DND-41 (cell line): ENCODE measurements at regions not wholly inside any gene's neighbourhood (a gene's known extent, or its start where the extent isn't known, plus 50 kb on each side); places are given as distances from the start of the nearest gene placed in this dataset.

Experiments
- ATAC-seq: fragments of 200-7000 bp; cut with Tn5 transposase; 3 replicates; pipeline ENCODE4 v1.9.1; 2021; ENCODE audit warnings: low read depth; ENCODE audit not compliant: insufficient read depth
- DNase-seq: peaks from one replicate; pipeline ENCODE4 v3.0.0-alpha.2; 2020
- H2AFZ ChIP-seq: 2 replicates; pipeline ENCODE4 v1.6.0; 2012; ENCODE audit warnings: low read depth, low read length
- H3K27ac ChIP-seq: 2 replicates; pipeline ENCODE4 v1.5.1; 2012; ENCODE audit warnings: low read length, inconsistent platforms
- H3K27me3 ChIP-seq: fragments of 200-600 bp; sonication (generic); 2 replicates; pipeline ENCODE4 v1.6.0; 2012; ENCODE audit warnings: low read length, mild to moderate bottlenecking, inconsistent platforms; ENCODE audit not compliant: insufficient read depth, poor library complexity
- H3K36me3 ChIP-seq: 2 replicates; pipeline ENCODE4 v1.5.1; 2012; ENCODE audit warnings: low read length, inconsistent platforms; ENCODE audit not compliant: insufficient read depth
- H3K4me1 ChIP-seq: 2 replicates; pipeline ENCODE4 v1.5.1; 2012; ENCODE audit warnings: mild to moderate bottlenecking, low read length; ENCODE audit not compliant: insufficient read depth
- H3K4me2 ChIP-seq: 2 replicates; pipeline ENCODE4 v1.6.0; 2012; ENCODE audit warnings: mild to moderate bottlenecking, moderate library complexity, low read length, inconsistent platforms; ENCODE audit not compliant: insufficient read depth
- H3K4me3 ChIP-seq, 2 experiments: fragments of 200-600 bp in 1 of 2; shearing (Covaris generic) in 1 of 2; 2 replicates each; pipeline ENCODE4 v1.5.1; 2012 to 2016; ENCODE audit warnings: inconsistent platforms in 2 of 2, low read length in 2 of 2, mild to moderate bottlenecking in 2 of 2, low read depth in 1 of 2, moderate library complexity in 1 of 2
- H3K79me2 ChIP-seq: 2 replicates; pipeline ENCODE4 v1.6.0; 2012; ENCODE audit warnings: low read length, inconsistent platforms; ENCODE audit not compliant: insufficient read depth
- H3K9ac ChIP-seq: 2 replicates; pipeline ENCODE4 v1.6.0; 2012; ENCODE audit warnings: low read depth, mild to moderate bottlenecking, inconsistent platforms, low read length, moderate library complexity
- H3K9me3 ChIP-seq: 2 replicates; pipeline ENCODE4 v1.5.1; 2012; ENCODE audit warnings: low read length, moderate library complexity, mild to moderate bottlenecking, inconsistent platforms; ENCODE audit not compliant: insufficient read depth, severe bottlenecking
- H4K20me1 ChIP-seq: 2 replicates; pipeline ENCODE4 v1.6.0; 2012; ENCODE audit warnings: low read length; ENCODE audit not compliant: insufficient read depth
- EZH2 ChIP-seq: IDR thresholded peaks from 3 replicates; pipeline ENCODE4 v1.6.1; 2012; ENCODE audit warnings: borderline replicate concordance, low read depth, mild to moderate bottlenecking, moderate library complexity, low read length, inconsistent platforms; ENCODE audit not compliant: severe bottlenecking
- TF ChIP-seq, protein P1 (sequence below): IDR thresholded peaks from 2 replicates; pipeline ENCODE4 v1.5.1; 2012; ENCODE audit warnings: borderline replicate concordance, low read length, moderate library complexity, mild to moderate bottlenecking; ENCODE audit not compliant: poor library complexity, severe bottlenecking; ENCODE audit errors: extremely low read depth

DNA sequence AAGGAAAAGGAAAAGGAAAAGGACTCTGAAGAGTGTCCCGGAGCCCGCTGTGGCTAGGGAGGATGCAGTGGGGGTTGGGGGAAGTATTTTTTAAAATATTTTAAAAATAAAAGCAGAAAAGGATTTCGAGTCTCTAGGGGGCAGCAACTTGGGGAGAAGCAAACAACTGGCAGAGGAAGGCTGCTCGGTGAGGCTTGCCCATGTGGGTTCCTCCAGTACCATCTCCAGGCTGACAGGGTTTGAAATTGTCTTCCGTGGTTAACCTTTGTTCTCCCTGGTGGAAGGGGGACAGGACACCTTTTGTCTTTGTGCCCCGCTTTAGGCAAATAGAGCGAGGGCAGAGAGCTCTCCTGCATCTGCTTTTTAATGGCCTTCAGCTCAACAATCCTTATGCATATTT lies 60.4 kb upstream of the SNX9 start:
- no peak overlapping the region for H2AFZ ChIP-seq
- DNase-seq (peak; percentile 11), ATAC-seq (no peak)
- H3K79me2 ChIP-seq: no peaks in the 10 kb centered on the region
- no peaks in the 10 kb centered on the region for H3K27me3 ChIP-seq
- H3K36me3 ChIP-seq: no peaks in the 10 kb centered on the region
- H3K4me3 ChIP-seq: no peak overlapping the region
- no peak overlapping the region for H3K27ac ChIP-seq
- H4K20me1 ChIP-seq: no peaks in the 10 kb centered on the region
- H3K4me2 ChIP-seq: no peak overlapping the region
- H3K9ac ChIP-seq: no peak overlapping the region
- peaks cover 24% of the 10 kb centered on the region for H3K4me1 ChIP-seq
- no peak for TF ChIP-seq EZH2
- TF ChIP-seq, protein P1, sequence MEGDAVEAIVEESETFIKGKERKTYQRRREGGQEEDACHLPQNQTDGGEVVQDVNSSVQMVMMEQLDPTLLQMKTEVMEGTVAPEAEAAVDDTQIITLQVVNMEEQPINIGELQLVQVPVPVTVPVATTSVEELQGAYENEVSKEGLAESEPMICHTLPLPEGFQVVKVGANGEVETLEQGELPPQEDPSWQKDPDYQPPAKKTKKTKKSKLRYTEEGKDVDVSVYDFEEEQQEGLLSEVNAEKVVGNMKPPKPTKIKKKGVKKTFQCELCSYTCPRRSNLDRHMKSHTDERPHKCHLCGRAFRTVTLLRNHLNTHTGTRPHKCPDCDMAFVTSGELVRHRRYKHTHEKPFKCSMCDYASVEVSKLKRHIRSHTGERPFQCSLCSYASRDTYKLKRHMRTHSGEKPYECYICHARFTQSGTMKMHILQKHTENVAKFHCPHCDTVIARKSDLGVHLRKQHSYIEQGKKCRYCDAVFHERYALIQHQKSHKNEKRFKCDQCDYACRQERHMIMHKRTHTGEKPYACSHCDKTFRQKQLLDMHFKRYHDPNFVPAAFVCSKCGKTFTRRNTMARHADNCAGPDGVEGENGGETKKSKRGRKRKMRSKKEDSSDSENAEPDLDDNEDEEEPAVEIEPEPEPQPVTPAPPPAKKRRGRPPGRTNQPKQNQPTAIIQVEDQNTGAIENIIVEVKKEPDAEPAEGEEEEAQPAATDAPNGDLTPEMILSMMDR: peak; percentile 13
- H3K9me3 ChIP-seq: no peaks in the 10 kb centered on the region

DNA sequence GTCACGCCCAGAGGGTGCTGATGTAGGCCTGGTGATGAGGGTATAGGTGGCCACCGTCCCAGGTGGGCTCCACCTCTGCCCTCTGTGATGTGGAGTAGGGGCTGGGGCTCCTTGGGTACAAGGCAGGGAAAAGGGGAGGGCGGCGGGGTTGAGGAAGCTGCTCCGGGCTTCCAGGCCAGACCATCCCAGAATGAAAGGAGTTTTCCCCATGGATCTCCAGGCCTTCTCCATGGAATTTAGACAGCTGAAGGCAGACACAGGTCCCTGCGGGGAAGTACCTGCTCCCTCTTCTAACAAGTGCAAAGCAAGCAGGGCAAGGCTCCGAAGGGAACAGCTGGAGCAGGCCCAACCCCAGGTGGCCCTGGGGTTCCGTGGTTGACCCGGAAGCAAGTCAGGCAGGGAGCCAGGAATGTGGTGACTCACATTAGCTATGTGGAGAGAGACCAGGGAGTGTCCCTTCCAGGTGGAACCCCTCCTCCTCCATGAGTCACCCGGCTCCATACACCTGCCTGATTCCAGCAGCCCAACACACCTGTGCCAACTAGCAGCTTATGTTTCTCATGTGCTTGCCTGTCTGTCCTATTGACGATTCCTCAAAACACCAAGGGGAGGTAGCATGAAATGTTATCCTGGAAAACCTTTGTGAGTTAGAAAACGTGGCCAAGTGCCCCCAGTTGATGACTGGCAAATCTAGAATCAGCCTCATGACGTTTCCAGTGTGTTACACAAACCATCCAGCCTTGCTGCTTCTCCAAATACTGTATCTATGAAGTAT lies 59.7 kb upstream of the SNX9 start:
- DNase-seq (no peak), ATAC-seq (no peak)
- H3K4me3 ChIP-seq: no peak overlapping the region
- H3K27me3 ChIP-seq: no peaks in the 10 kb centered on the region
- H3K79me2 ChIP-seq: no peaks in the 10 kb centered on the region
- no peak overlapping the region for H2AFZ ChIP-seq
- no peaks in the 10 kb centered on the region for H3K36me3 ChIP-seq
- peak overlapping the region; percentile 56 for H3K4me2 ChIP-seq
- H3K9ac ChIP-seq: no peak overlapping the region
- TF ChIP-seq, protein P1: no peak
- no peak for TF ChIP-seq EZH2
- H3K9me3 ChIP-seq: no peaks in the 10 kb centered on the region
- H4K20me1 ChIP-seq: no peaks in the 10 kb centered on the region
- peaks cover 24% of the 10 kb centered on the region for H3K4me1 ChIP-seq
- no peak overlapping the region for H3K27ac ChIP-seq

DNA sequence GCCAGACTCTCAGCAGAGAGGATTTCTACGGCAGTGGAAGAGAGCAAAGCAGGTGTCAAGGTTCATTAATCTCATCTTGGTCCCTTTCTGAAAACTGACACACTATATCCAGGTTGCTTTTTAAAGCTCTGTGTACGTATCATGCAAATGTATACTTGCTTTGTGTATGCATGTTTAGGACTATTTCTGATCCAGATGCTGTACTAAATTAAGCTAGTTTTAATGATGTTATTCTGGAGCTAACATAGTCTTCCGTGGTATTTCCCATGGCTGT lies 59.2 kb upstream of the SNX9 start:
- no peaks in the 10 kb centered on the region for H4K20me1 ChIP-seq
- H3K27ac ChIP-seq: no peak overlapping the region
- no peaks in the 10 kb centered on the region for H3K36me3 ChIP-seq
- H3K4me3 ChIP-seq: peak overlapping the region in 1 of 2 experiments; percentile 21; a peak in 2 of 4 replicates
- no peaks in the 10 kb centered on the region for H3K79me2 ChIP-seq
- H3K27me3 ChIP-seq: no peaks in the 10 kb centered on the region
- no peak overlapping the region for H3K9ac ChIP-seq
- TF ChIP-seq, protein P1: no peak
- no peak for TF ChIP-seq EZH2
- H3K9me3 ChIP-seq: no peaks in the 10 kb centered on the region
- ATAC-seq: no peak
- no peak for DNase-seq
- peaks cover 24% of the 10 kb centered on the region for H3K4me1 ChIP-seq
- no peak overlapping the region for H2AFZ ChIP-seq
- H3K4me2 ChIP-seq: peak overlapping the region; percentile 56
